Activated B cell treated with CpG ODN at 0.5 μM for 24 hours (primary cell): ENCODE measurements at regions not wholly inside any gene's neighbourhood (a gene's known extent, or its start where the extent isn't known, plus 50 kb on each side); places are given as distances from the start of the nearest gene placed in this dataset.
"Not testable (repeated sequence)": the region's sequence is repeated elsewhere in the genome, so short reads cannot be mapped to it uniquely, and the experiment has no call there.

Experiments used
- ATAC-seq: fragments of 200-7000 bp; cut with Tn5 transposase; one replicate; pipeline ENCODE4 v1.10.0; 2021; ENCODE audit warnings: low read depth, mild to moderate bottlenecking, moderate library complexity
- CTCF ChIA-PET: fragments of 350-600 bp; sonication (Branson Sonifier 250); formaldehyde crosslinking; loops from one replicate; lab custom pipeline; 2021; ENCODE audit warnings: antibody characterized with exemption; lab: Charles Lee
- POLR2A ChIA-PET: fragments of 350-600 bp; sonication (Branson Sonifier 250); formaldehyde crosslinking; loops from one replicate; lab custom pipeline; 2021; ENCODE audit warnings: antibody characterized with exemption; lab: Charles Lee
- DNase-seq: peaks from one replicate; pipeline ENCODE4 v3.0.0; 2022
- H3K27ac Mint-ChIP-seq: one replicate; pipeline ENCODE4 v1.8.0; 2020; ENCODE audit warnings: mixed read lengths
- H3K27me3 Mint-ChIP-seq: one replicate; pipeline ENCODE4 v1.8.0; 2021; ENCODE audit warnings: mixed read lengths
- H3K36me3 Mint-ChIP-seq: one replicate; pipeline ENCODE4 v1.8.0; 2021; ENCODE audit warnings: low read depth, mixed read lengths
- H3K4me1 Mint-ChIP-seq: one replicate; pipeline ENCODE4 v1.8.0; 2021; ENCODE audit warnings: mixed read lengths
- H3K4me3 Mint-ChIP-seq: one replicate; pipeline ENCODE4 v1.8.0; 2020; ENCODE audit warnings: mild to moderate bottlenecking, mixed read lengths
- H3K9me3 Mint-ChIP-seq: one replicate; pipeline ENCODE4 v1.8.0; 2020; ENCODE audit warnings: mixed read lengths
- intact Hi-C: fragments of 100-400 bp; cut with micrococcal nuclease; formaldehyde crosslinking; loops from one replicate; pipeline ENCODE4 v1.15.1; 2024
- TF ChIP-seq, protein P1 (sequence below): fragments of 200-600 bp; IDR thresholded peaks from one replicate; pipeline ENCODE4 v1.8.0; 2022; ENCODE audit warnings: antibody characterized with exemption, mild to moderate bottlenecking

DNA sequence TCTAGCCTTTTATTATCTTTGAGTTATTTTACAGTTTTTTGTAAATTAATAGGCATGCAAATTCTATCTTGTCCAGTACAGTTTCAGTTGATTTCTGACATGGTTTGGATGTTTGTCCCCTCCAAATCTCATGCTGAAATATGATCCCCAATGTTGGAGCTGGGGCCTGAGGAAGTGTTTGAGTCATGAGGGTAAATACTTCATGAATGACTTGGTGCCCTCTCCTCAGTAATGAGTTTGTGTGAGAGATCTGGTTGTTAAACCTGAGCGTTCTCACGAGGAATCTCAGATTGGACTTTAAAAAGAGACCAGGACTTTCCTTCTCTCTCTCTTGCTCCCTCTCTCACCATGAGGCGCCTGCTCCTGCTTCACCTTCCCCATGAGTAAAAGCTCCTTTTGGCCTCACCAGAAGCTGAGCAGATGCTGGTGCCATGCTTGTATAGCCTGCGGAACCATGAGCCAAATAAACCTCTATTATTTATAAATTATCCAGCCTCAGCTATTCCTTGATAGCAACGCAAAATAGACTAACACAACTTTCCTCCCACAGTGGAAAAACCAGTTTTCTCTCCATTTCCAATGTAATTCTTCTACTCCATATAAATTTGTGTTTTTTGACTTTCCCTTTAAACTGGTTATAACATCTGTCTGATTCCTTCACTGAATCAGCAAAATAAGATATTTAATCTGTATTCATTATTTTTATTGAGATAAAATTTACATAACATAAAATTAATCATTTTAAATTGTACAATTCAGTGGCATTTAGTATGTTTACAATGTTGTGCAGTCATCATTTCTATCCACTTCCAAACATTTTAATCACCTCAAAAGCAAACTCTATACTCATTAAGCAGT, 78.7 kb upstream of the PRSS16 start:
- Mint-ChIP-seq H3K9me3 (peaks cover 2% of the 10 kb centered on the region), H3K27me3 (peaks cover 8% of the 10 kb centered on the region), H3K4me1 (no peaks in the 10 kb centered on the region), H3K27ac (no peak overlapping the region), H3K36me3 (no peaks in the 10 kb centered on the region), H3K4me3 (no peak overlapping the region)
- ChIA-PET POLR2A (no interaction called here), CTCF (no interaction called here)
- intact Hi-C loops, result no loop called here
- TF ChIP-seq, protein P1, sequence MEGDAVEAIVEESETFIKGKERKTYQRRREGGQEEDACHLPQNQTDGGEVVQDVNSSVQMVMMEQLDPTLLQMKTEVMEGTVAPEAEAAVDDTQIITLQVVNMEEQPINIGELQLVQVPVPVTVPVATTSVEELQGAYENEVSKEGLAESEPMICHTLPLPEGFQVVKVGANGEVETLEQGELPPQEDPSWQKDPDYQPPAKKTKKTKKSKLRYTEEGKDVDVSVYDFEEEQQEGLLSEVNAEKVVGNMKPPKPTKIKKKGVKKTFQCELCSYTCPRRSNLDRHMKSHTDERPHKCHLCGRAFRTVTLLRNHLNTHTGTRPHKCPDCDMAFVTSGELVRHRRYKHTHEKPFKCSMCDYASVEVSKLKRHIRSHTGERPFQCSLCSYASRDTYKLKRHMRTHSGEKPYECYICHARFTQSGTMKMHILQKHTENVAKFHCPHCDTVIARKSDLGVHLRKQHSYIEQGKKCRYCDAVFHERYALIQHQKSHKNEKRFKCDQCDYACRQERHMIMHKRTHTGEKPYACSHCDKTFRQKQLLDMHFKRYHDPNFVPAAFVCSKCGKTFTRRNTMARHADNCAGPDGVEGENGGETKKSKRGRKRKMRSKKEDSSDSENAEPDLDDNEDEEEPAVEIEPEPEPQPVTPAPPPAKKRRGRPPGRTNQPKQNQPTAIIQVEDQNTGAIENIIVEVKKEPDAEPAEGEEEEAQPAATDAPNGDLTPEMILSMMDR, result no peak
- DNase-seq, result no peak
- no peak for ATAC-seq

DNA sequence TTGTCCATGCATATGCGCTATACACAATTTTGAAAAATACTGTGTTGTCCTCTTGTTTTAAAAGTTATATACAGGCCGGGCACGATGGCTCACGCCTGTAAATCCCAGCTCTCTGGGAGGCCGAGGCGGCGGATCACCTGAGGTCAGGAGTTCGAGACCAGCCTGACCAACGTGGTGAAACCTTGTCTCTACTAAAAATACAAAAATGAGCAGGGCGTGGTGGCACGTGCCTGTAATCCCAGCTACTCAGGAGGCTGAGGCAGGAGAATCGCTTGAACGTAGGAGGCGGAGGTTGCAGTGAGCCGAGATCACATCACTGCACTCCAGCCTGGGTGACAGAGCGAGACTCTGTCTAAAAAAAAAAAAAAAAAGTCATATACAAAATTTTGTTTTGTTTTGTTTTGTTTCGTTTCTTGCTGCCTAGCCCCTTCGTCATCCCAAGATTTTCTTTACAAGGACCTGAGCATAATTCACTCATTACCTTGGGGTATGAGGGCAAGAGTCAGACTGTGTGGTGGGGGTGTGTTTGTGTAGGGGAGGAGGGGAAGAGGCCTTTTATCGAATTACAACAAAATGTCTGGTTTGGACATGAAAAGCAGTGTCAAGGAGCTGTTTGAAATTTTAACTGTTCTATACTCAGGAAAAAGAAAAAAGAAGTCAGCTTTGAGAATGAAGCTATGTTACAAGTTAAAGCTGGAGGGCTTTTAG, 74.8 kb upstream of the PRSS16 start:
- not testable (repeated sequence) for H3K27ac Mint-ChIP-seq, DNase-seq, H3K9me3 Mint-ChIP-seq, H3K4me3 Mint-ChIP-seq, H3K4me1 Mint-ChIP-seq, H3K36me3 Mint-ChIP-seq, ATAC-seq
- H3K27me3 Mint-ChIP-seq, result peaks cover 11% of the 10 kb centered on the region
- intact Hi-C loops, result loop anchor here (10.0 kb wide), 1 partner anchor 1692 kb away; no protein-coding TSS in a partner anchor
- ChIA-PET CTCF (interaction anchor here (0.8 kb wide), 1 partner anchor 622 kb away, joined by 3 read pairs; no protein-coding TSS in a partner anchor), POLR2A (interaction anchor here (0.8 to 0.9 kb wide), 2 partner anchors 26 to 29 kb away, joined by 5 to 9 read pairs; a partner anchor contains a TSS)

DNA sequence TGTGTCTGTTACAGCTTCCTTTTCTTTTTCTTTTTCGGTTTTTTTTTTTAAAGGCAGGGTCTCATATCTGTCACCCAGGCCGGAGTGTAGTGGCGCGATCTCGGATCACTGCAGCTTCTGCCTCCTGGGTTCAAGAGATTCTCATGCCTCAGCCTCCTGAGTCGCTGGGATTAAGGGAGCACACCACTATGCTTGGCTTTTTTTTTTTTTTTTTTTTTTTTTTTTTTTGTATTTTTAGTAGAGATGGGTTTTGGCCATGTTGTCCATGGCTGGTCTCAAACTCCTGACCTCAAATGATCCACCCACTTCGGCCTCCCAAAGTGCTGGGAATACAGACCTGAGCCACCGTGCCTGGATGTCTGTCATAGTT, 74.3 kb upstream of the PRSS16 start:
- H3K4me3 Mint-ChIP-seq, DNase-seq, H3K27ac Mint-ChIP-seq, H3K4me1 Mint-ChIP-seq, H3K9me3 Mint-ChIP-seq, ATAC-seq: not testable (repeated sequence)
- intact Hi-C loops, result loop anchor here (10.0 kb wide), 1 partner anchor 1692 kb away; no protein-coding TSS in a partner anchor
- Mint-ChIP-seq H3K27me3 (peaks cover 11% of the 10 kb centered on the region), H3K36me3 (peaks cover 12% of the 10 kb centered on the region)
- CTCF ChIA-PET, result interaction anchor here (0.8 to 2.1 kb wide), 2 partner anchors 10 to 621 kb away, joined by 3 to 5 read pairs; no protein-coding TSS in a partner anchor
- POLR2A ChIA-PET, result interaction anchor here (0.8 to 0.9 kb wide), 3 partner anchors 26 to 931 kb away, joined by 3 to 9 read pairs (median 5); a partner anchor contains a TSS

DNA sequence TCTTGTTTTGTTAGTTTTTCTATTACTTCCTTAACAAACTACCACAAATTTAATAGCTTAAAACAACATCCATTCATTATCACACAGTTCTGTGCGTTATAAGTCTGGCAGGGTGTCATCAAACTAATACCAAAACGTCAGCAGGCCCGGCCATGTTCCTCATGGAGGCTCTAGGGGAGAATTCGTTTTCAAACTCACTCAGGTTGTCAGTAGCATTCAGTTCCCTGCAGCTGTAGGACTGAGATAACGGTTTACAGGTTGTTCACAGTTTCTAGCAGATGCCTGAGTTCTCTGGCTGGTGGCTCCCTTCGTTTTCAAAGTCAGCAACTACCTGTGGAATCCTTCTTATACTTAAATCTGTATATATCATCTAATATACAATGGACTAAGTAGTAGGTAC, 72.5 kb upstream of the PRSS16 start:
- ATAC-seq (no peak), DNase-seq (no peak)
- Mint-ChIP-seq H3K27me3 (peaks cover 5% of the 10 kb centered on the region), H3K9me3 (peaks cover 9% of the 10 kb centered on the region), H3K4me3 (no peak overlapping the region), H3K4me1 (peaks cover 12% of the 10 kb centered on the region), H3K36me3 (peaks cover 14% of the 10 kb centered on the region), H3K27ac (no peak overlapping the region)
- ChIA-PET POLR2A (interaction anchor here (3.6 to 5.3 kb wide), 2 partner anchors 28 to 719 kb away, joined by 39 to 64 read pairs; a partner anchor contains a TSS), CTCF (interaction anchor here (2.1 kb wide), 1 partner anchor 12 kb away, joined by 5 read pairs; no protein-coding TSS in a partner anchor)
- TF ChIP-seq, protein P1, result no peak
- intact Hi-C loops, result loop anchor here (5.0 to 10.0 kb wide), 6 partner anchors 327 to 1690 kb away; partner anchors contain the start of genes ABT1 and ZSCAN31

DNA sequence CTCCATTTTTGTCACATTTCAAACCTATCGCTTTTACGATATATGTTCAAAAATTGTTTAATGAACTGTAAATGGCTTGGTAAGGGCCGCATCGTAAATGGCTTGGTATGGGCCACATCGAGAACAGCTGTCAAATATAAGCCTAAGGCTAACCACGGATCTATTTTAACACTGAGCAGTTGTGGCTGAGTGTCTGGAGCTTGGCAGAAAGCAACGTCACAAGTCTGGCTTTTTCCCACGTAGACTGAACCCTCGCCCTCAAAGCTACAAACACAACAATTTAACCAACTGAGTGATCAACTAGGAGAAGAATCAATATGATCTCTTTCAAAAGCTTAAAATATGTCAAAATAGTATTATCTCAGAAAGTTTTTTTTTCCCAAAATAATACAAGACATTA, 71.4 kb upstream of the PRSS16 start:
- ATAC-seq, result no peak
- H3K4me3 Mint-ChIP-seq, result peak overlapping the region; percentile 98
- peaks cover 14% of the 10 kb centered on the region for H3K36me3 Mint-ChIP-seq

More for the DNA sequence above, 71.4 kb upstream of the PRSS16 start:
- ChIA-PET CTCF (interaction anchor here (0.9 to 3.0 kb wide), 8 partner anchors 13 to 634 kb away, joined by 3 to 18 read pairs (median 6); a partner anchor contains a TSS), POLR2A (interaction anchor here (0.6 to 5.3 kb wide), 15 partner anchors 12 to 1801 kb away, joined by 3 to 64 read pairs (median 10); partner anchors contain the start of gene ZNF184)
- H3K27ac Mint-ChIP-seq, result no peak overlapping the region
- peaks cover 12% of the 10 kb centered on the region for H3K4me1 Mint-ChIP-seq
- peaks cover 5% of the 10 kb centered on the region for H3K27me3 Mint-ChIP-seq
- peaks cover 7% of the 10 kb centered on the region for H3K9me3 Mint-ChIP-seq
- intact Hi-C loops, result loop anchor here (2.0 to 10.0 kb wide), 9 partner anchors 213 to 1765 kb away; partner anchors contain the start of genes ABT1, ZNF391 and ZSCAN31
- no peak for DNase-seq
- TF ChIP-seq, protein P1, result no peak
